ENCODE measurements at regions not wholly inside any gene's neighbourhood (a gene's known extent, or its start where the extent isn't known, plus 50 kb on each side); places are given as distances from the start of the nearest gene placed in this dataset.

DNA sequence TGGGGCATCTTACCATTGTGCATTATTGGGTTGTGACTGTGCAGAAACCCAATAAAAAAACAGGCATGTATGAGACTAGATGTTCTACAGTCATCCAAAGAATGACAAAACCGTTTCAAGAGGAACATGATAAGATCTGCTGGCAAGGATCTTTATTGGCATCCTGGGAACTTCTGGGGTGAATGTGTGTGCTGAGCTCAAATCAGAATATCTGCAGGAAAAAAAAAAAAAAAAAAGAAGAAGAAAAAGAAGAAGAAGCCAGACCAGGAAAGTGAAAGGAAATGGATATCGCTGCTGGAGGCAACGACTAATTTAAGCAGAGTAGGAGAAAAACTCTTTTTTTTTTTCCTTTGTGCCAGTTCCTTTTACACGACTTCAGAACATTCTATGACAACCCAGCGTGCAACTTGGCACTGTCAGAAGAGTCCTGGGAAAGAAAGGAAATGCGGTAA is 484.2 kb upstream of the BOD1L1 start:
- H3K27me3 ChIP-seq (ENCODE audit: control insufficient read depth, insufficient read depth, low read length, poor library complexity, severe bottlenecking), result no peaks in the 10 kb centered on the region
- H3K4me3 Mint-ChIP-seq, result no peak overlapping the region
- H3K27me3 Mint-ChIP-seq (ENCODE audit: insufficient read depth), result no peaks in the 10 kb centered on the region
- TF ChIP-seq, protein P1, sequence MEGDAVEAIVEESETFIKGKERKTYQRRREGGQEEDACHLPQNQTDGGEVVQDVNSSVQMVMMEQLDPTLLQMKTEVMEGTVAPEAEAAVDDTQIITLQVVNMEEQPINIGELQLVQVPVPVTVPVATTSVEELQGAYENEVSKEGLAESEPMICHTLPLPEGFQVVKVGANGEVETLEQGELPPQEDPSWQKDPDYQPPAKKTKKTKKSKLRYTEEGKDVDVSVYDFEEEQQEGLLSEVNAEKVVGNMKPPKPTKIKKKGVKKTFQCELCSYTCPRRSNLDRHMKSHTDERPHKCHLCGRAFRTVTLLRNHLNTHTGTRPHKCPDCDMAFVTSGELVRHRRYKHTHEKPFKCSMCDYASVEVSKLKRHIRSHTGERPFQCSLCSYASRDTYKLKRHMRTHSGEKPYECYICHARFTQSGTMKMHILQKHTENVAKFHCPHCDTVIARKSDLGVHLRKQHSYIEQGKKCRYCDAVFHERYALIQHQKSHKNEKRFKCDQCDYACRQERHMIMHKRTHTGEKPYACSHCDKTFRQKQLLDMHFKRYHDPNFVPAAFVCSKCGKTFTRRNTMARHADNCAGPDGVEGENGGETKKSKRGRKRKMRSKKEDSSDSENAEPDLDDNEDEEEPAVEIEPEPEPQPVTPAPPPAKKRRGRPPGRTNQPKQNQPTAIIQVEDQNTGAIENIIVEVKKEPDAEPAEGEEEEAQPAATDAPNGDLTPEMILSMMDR (conservative IDR thresholded peaks at IDR 0.05), result no peak
- H3K9me3 Mint-ChIP-seq, result peaks cover 12% of the 10 kb centered on the region
- H3K9ac ChIP-seq (ENCODE audit: extremely low read depth, low read length, poor library complexity, severe bottlenecking), result no peak overlapping the region
- DNase-seq, result no peak
- no peaks in the 10 kb centered on the region for H3K36me3 Mint-ChIP-seq (ENCODE audit: low read depth)
- no peaks in the 10 kb centered on the region for H3K36me3 ChIP-seq (ENCODE audit: control insufficient read depth, insufficient read depth, low read length)
- no peak overlapping the region for H3K27ac Mint-ChIP-seq
- H3K4me1 Mint-ChIP-seq, result peaks cover 8% of the 10 kb centered on the region
- WGBS, 2 experiments (ENCODE audit: insufficient coverage in 1 of 2, insufficient read length in 1 of 2), result 83 to 91% methylated on average over 5 to 6 of the region's 6 CpGs
- no peak overlapping the region for H3K27ac ChIP-seq (ENCODE audit: low read depth, low read length)
- H3K4me1 ChIP-seq (ENCODE audit: control insufficient read depth, insufficient read depth, low read length), result no peaks in the 10 kb centered on the region
- H3K9me3 ChIP-seq (ENCODE audit: control insufficient read depth, low read length), result peaks cover 8% of the 10 kb centered on the region
- no peak overlapping the region for H3K4me3 ChIP-seq (ENCODE audit: low read length)

DNA sequence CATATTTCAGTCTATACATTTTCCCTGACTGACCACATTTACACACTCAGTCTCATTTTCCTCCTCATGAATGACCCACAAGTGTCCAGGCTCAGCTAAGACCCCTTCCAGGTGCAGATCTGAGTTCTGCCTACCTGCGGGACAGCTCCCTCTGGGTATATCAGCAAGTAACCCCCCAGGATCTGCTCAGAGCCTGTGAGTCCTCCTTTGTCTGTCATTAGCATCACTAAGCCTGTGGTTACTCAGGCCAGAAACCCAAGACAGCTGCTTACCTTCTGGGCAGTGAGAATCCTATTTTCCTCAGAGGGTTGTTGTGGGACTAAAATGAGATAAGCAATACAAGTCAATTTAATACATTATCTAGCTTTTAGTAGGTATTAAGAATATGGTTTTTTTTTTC is 487.6 kb upstream of the BOD1L1 start:
- no peak for DNase-seq
- 73 to 88% methylated on average over 1 of the region's 1 CpG for WGBS, 2 experiments (ENCODE audit: insufficient coverage in 1 of 2, insufficient read length in 1 of 2)
- H3K9me3 Mint-ChIP-seq, result no peaks in the 10 kb centered on the region

DNA sequence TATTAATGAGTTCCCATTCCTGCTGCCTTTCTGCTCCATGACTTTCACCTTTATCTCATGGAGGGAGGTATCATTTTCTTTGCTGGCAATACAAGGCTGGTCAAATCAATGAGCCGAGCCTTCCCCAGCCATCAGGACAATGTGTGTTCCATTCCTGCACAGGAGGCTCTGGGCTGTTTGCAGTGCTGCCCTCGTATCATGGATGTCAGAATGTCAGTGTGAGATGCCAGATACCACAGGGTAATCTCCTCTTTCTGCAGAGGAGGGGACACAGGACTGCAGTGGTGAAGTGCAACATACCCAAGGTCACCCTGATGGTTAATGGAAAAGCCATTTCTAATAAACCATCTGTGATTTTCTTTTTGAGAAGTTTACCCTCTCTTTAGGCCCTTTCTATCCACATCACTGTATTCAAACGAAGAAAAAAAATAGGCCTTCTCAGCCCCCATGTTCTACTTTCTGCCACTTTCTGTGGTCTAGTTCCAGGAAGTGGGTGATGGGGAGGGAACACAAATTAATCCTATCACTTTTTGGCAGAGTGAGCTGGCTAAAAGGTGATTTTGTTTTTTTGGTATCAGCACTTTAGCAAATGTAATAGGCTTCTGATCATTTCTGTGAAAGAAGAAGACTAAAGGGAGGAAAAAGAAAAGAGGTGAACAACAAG is 490.2 kb upstream of the BOD1L1 start:
- H3K27ac ChIP-seq (ENCODE audit: low read depth, low read length), result no peak overlapping the region
- peaks cover 12% of the 10 kb centered on the region for H3K4me1 Mint-ChIP-seq
- H3K4me1 ChIP-seq (ENCODE audit: control insufficient read depth, insufficient read depth, low read length), result no peaks in the 10 kb centered on the region
- TF ChIP-seq, protein P1 (conservative IDR thresholded peaks at IDR 0.05), result no peak
- DNase-seq, result no peak
- no peaks in the 10 kb centered on the region for H3K36me3 ChIP-seq (ENCODE audit: control insufficient read depth, insufficient read depth, low read length)
- no peaks in the 10 kb centered on the region for H3K9me3 Mint-ChIP-seq
- H3K27ac Mint-ChIP-seq, result no peak overlapping the region
- no peak overlapping the region for H3K4me3 ChIP-seq (ENCODE audit: low read length)
- no peaks in the 10 kb centered on the region for H3K27me3 ChIP-seq (ENCODE audit: control insufficient read depth, insufficient read depth, low read length, poor library complexity, severe bottlenecking)
- no peak overlapping the region for H3K9ac ChIP-seq (ENCODE audit: extremely low read depth, low read length, poor library complexity, severe bottlenecking)
- H3K27me3 Mint-ChIP-seq (ENCODE audit: insufficient read depth), result no peaks in the 10 kb centered on the region
- no peaks in the 10 kb centered on the region for H3K36me3 Mint-ChIP-seq (ENCODE audit: low read depth)
- no peaks in the 10 kb centered on the region for H3K9me3 ChIP-seq (ENCODE audit: control insufficient read depth, low read length)
- H3K4me3 Mint-ChIP-seq, result no peak overlapping the region
- WGBS, 2 experiments (ENCODE audit: insufficient coverage in 1 of 2, insufficient read length in 1 of 2), result 93% methylated on average over 3 of the region's 3 CpGs; no CpG with 5 or more reads in 1 of the 2 experiments

More for the DNA sequence above, 487.6 kb upstream of the BOD1L1 start:
- Histone ChIP-seq H3K27me3 (ENCODE audit: control insufficient read depth, insufficient read depth, low read length, poor library complexity, severe bottlenecking) (no peaks in the 10 kb centered on the region), H3K4me1 (ENCODE audit: control insufficient read depth, insufficient read depth, low read length) (no peaks in the 10 kb centered on the region), H3K9me3 (ENCODE audit: control insufficient read depth, low read length) (no peaks in the 10 kb centered on the region), H3K9ac (ENCODE audit: extremely low read depth, low read length, poor library complexity, severe bottlenecking) (no peak overlapping the region), H3K27ac (ENCODE audit: low read depth, low read length) (no peak overlapping the region), H3K36me3 (ENCODE audit: control insufficient read depth, insufficient read depth, low read length) (no peaks in the 10 kb centered on the region), H3K4me3 (ENCODE audit: low read length) (no peak overlapping the region)
- H3K27ac Mint-ChIP-seq, result no peak overlapping the region
- H3K36me3 Mint-ChIP-seq (ENCODE audit: low read depth), result no peaks in the 10 kb centered on the region
- no peak overlapping the region for H3K4me3 Mint-ChIP-seq
- peaks cover 12% of the 10 kb centered on the region for H3K4me1 Mint-ChIP-seq
- no peaks in the 10 kb centered on the region for H3K27me3 Mint-ChIP-seq (ENCODE audit: insufficient read depth)
- TF ChIP-seq, protein P1 (conservative IDR thresholded peaks at IDR 0.05), result no peak
